ENCODE measurements at regions not wholly inside any gene's neighbourhood (a gene's known extent, or its start where the extent isn't known, plus 50 kb on each side); places are given as distances from the start of the nearest gene placed in this dataset.

DNA sequence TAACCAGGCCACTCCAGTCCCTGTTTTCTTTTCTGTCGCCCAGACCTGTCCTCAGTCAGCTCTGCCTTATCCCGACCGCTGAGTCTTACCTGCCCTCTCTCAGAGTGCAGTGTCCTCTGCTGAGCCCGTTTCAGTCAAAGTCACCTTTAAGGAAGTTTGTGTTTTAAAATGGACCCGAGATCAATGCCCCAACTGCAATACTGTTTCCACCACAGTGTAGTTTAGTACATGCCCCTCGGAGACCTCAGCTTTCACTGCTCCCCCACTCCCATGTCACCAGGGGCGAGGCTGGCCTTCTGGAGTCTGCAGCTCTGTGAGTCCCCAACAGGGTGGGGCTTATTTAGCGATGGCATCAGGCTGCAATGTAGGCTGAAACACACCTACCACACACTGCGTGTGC, 248.4 kb upstream of the TSHZ3 start:
- no peak for TF ChIP-seq PAX5 (IDR thresholded peaks at IDR 0.05; ENCODE audit: insufficient read depth, low read length, severe bottlenecking)
- TF ChIP-seq POLR2A (IDR thresholded peaks at IDR 0.05; ENCODE audit: low read depth, low read length) = no peak
- TF ChIP-seq TAF1 (IDR thresholded peaks at IDR 0.05; ENCODE audit: low read depth, low read length) = no peak
